Inferior parietal cortex (tissue), 1 donor: ENCODE measurements at regions not wholly inside any gene's neighbourhood (a gene's known extent, or its start where the extent isn't known, plus 50 kb on each side); places are given as distances from the start of the nearest gene placed in this dataset.
"Not testable (repeated sequence)": the region's sequence is repeated elsewhere in the genome, so short reads cannot be mapped to it uniquely, and the experiment has no call there.

Source experiments
- DNase-seq: peaks from one replicate; pipeline ENCODE4 v3.0.0-alpha.2; 2016; ENCODE audit errors: extremely low spot score

- DNase-seq: no peak
Observed at GRCh38 chr14:81955123-81955522, 421.5 kb upstream of the SEL1L start.

GRCh38 chr14:81960781-81961180, 427.1 kb upstream of the SEL1L start:
- no peak for DNase-seq

GRCh38 chr14:81963846-81964245, 430.2 kb upstream of the SEL1L start:
- DNase-seq: no peak

GRCh38 chr14:81970307-81970706, 436.7 kb upstream of the SEL1L start:
- DNase-seq: no peak

DNA sequence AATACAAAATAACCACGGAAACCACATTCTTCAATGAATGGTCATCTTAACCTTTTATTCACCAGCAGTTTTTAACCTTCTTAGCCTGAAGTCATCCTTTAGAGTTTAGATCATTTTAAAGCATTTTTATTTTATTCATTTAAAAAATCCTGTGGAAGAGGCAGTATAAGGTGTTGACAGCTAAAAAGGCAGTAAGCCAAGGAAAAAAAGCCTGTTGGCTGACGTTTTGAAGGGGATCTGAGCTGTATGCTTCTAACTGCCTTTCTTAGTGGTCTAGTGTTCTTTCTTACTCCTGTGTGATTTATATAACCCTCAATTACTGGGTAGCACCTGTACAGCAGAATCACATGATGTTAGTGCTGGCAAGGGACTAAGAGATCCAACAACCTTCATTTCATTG, 438.3 kb upstream of the SEL1L start:
- no peak for DNase-seq

GRCh38 chr14:81972601-81973000, 438.9 kb upstream of the SEL1L start:
- DNase-seq: no peak

GRCh38 chr14:81974543-81974942, 440.9 kb upstream of the SEL1L start:
- no peak for DNase-seq

DNA sequence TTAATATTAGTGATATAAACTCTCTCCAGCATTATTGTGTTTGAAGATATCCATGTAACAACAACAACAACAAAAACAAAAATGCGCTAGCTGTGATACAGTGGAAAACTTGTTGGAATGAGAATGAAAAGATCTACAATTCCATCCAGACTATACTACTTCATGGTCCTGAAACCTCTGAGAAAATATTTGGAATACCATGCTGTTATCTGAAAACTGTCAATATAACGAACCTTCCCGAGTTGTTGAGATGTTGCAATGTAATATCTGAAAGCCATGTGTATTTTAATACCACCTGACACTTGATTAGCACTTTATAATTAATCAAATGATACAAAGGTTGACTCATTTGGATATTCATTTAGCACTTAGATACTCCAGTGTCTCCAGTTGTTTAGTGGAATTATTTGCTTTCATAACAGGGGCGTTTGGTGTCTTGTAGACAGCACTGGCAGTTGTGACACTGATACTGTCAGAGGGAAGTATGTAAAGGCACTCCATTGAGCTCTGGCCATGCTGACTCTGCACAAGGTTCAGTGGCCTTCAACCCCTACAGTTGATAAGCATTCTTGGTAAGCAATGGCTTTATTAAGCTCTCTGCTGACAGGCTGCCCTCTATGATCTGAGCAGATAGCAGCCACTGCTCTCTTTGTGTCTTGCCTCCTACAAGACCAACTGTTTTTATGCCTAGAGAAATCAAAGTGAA, 447.1 kb upstream of the SEL1L start:
- no peak for DNase-seq

DNA sequence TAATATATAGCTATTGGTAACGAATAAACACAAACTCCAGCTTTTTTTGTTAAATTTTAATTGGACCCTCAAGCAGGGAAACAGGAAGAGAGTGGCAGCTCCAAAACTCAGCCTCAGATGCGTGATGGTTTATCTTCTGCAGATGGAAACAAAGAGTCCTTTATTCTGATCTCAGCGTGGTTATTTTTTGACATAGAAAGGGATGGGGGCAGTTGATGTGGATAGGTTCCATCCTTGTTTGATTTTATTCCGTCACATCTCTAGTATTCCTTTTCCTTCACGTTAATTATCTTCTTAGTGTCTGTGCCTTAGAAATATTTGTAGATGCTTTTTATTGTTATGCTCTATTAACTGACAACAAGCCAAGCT, 447.6 kb upstream of the SEL1L start:
- DNase-seq: no peak

DNA sequence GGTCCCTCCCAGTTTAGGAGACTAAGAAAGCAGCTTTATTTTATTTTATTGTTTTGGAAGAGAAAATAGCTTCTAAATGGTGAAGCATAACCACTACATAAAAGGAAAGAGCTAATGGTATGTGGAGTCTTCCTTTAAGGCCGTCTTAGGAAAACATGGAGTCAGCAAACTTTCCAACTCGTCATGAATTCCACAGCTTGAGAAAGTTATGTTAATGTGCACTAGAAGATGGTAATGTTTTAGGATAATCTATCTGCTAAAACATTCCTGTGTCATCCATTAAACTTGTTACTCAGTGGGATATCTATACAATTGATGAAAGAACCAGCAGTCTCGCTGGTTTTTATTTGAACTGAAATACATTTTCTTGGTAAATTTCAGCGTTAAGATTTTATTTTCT, 448.4 kb upstream of the SEL1L start:
- no peak for DNase-seq

DNA sequence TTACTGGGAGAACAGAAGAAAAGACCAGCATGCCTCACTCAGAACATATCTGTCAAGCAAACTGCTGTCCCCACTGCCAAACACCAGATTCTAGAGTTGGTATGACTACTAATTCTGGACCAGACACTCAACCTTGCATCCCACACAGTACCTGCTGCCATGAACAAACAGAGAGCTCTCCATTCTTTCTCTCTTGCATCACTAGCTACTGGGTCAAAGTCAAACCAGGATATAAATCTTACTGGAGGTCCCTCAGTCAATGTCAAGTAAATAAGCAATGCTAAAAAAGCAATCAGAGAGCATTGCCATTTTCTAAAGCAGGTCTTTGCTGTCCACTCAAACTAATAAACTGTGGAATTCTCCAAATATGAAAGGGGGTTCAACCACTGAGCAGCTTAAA, 452.4 kb upstream of the SEL1L start:
- no peak for DNase-seq

DNA sequence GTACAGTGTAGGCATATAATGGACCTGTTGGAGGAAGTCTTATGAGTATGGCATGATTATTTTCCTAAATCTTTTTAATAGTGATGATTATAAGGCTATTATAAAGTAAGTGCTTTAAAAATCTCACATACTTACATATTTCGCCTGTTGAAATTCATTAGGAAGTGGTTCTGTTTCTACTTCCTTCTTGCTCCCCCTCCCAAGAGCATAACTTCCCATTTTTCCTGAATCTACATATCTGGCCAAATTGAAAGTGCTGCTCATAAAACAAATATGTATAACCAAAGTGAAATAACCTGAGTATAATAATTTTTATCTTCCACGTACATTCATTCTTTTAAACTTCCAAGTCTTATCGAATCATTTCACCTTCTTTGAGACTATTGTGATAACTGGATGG, 455.6 kb upstream of the SEL1L start:
- DNase-seq: no peak

- DNase-seq: peak; percentile 92
Observed at GRCh38 chr14:81990312-81990761, 456.7 kb upstream of the SEL1L start.

DNA sequence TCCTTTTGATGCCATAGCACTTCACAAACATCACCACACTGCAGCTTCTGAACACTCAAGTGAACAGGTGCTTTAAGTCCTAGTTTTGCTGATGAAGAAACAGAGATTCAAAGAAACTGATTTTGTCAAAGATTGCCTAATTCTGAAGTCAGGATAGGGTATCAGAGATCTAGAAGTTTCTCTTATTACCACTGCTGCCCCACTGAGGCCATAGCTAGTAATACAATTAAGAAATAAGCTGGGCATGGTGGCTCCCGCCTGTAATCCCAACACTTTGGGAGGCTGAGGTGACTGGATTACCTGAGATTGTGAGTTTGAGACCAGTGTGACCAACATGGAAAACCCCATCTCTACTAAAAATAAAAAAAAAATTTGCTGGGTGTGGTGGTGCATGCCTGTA, 458.3 kb upstream of the SEL1L start:
- no peak for DNase-seq

DNA sequence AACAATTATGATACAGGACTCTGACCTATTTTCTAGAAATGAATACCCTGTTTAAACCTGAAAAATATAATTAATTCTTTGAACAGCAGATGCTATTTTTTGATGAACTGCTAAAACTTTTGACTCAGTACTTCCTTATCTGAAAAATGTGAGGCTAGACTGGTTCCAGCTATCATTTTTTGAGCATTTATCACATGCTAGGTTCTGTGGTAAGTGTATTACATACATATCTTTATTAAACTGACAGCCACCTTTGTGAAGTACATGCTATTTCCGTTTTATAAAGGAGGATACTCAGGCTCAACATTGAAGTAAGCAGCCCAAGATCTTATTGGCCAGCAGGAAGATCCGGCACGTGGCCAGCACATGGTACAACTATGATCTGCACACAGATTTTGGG, 459.8 kb upstream of the SEL1L start:
- DNase-seq: no peak

DNA sequence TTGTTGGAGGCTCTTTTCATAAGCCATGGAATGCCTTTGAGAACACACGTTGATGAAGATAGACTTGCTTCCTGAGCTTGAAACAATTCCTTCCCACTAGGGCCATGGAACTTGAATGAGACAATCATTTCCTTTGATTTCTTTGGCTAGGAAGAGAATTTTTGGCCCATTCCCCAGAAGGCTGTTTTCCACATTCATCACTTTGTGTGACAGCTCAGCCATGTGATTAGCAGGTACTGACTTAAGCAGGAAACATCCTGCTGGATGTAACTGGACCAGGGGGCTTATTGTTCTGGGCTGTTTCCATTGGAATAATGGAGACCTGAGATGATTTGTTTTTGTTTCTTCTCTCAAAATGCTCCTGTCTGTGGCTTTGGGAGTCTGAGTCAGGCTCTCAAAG, 469.8 kb upstream of the SEL1L start:
- DNase-seq: no peak

- no peak for DNase-seq
Observed at GRCh38 chr14:82009076-82009475, 475.4 kb upstream of the SEL1L start.

DNA sequence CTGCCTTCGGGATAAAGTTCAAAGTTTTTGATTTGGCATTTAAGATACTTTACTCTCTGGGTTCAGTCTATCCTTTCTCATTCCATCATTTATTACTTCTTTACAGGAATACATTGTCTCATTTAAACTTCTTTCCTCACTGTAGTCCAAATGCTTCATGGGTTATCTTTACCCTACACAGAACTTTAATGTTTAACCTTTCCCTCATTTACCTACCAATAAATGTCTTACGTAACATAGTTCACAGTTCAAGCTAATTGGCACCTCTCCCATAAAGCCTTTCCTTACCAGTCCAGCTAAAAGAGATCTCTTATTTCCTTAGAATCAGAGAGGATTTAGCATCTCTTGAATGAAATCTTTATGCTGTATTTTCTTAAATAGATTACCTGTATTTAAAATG, 476.3 kb upstream of the SEL1L start:
- no peak for DNase-seq

GRCh38 chr14:82011460-82011859, 477.8 kb upstream of the SEL1L start:
- DNase-seq: no peak

DNA sequence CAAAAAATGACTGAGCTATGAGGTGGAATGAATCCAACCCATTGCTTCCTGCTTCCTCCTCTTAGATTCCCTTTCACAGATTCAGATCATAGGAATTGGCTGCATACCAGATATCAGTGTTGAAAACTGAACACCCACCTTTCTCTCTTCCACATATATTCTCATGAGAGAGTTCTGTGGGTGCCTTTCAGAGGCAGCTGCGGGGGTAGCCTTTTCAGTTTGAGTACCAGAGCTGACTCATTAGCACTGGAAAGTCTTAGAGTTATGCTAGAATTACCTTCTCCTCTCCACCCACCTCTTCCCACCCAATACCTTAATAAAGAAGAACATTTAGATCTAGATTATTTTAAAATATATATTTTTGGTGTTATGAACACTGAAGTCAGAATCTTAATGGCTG, 495.4 kb upstream of the SEL1L start:
- peak; percentile 42 for DNase-seq

GRCh38 chr14:82035397-82035796, 501.7 kb upstream of the SEL1L start:
- no peak for DNase-seq

DNA sequence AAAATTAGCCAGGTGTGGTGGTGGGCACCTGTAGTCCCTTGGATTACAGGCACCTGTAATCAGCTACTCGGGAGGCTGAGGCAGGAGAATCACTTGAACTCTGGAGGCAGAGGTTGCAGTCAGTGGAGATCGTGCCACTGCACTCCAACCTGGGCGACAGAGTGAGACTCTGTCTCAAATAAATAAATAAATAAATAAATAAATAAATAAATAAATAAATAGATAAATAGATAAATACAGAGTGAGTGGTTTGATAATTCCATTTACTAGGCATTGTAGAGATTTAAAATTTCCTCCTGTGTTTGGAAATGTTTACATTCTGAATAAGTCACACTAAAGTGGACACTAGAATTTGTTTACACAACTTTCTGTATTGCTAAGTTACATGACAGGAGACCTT, 504.4 kb upstream of the SEL1L start:
- DNase-seq: not testable (repeated sequence)

GRCh38 chr14:82045339-82045738, 511.7 kb upstream of the SEL1L start:
- DNase-seq: no peak

GRCh38 chr14:82046512-82047226, 513.0 kb upstream of the SEL1L start:
- DNase-seq: no peak
